Erythroblast (primary cell): ENCODE measurements at regions not wholly inside any gene's neighbourhood (a gene's known extent, or its start where the extent isn't known, plus 50 kb on each side); places are given as distances from the start of the nearest gene placed in this dataset.

Experiments used
- GATA1 ChIP-seq: IDR thresholded peaks from 2 replicates; pipeline ENCODE4 v1.6.1; 2011; ENCODE audit warnings: low read depth, mild to moderate bottlenecking, control low read depth, low read length, moderate library complexity
- POLR2A ChIP-seq: IDR thresholded peaks from 2 replicates; pipeline ENCODE4 v1.6.1; 2011; ENCODE audit warnings: mild to moderate bottlenecking, low read length

DNA sequence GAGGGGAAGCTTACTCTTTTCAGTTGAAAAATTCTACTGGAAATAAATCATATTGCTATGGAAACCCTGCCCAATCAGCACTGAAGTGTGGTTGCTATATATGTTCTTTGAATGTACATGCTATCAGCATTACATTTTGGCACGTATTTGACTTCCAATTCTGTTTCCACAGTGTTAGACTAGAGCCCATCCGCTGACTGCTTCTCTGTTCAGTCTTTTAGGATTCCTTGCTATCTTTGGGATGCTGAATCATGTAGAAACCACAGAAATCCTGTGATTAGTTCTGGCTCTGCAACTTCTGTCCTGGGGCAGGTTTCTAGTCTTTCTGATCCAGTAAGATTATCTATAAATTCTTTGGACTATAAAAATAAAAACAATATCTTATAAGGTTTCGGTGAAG, 128.2 kb upstream of the SLC7A14 start:
- TF ChIP-seq POLR2A (no peak), GATA1 (no peak)
